NAMALWA (cell line): ENCODE measurements at regions not wholly inside any gene's neighbourhood (a gene's known extent, or its start where the extent isn't known, plus 50 kb on each side); places are given as distances from the start of the nearest gene placed in this dataset.
"Not testable (repeated sequence)": the region's sequence is repeated elsewhere in the genome, so short reads cannot be mapped to it uniquely, and the experiment has no call there.

Source experiments
- DNase-seq: peaks from one replicate; pipeline ENCODE4 v3.0.0-alpha.2; 2015; ENCODE audit warnings: low spot score

- DNase-seq, result peak; percentile 73
These were observed 124.6 kb upstream of the KCNAB1 start for GRCh38 chr3:155995525-155996370.

DNA sequence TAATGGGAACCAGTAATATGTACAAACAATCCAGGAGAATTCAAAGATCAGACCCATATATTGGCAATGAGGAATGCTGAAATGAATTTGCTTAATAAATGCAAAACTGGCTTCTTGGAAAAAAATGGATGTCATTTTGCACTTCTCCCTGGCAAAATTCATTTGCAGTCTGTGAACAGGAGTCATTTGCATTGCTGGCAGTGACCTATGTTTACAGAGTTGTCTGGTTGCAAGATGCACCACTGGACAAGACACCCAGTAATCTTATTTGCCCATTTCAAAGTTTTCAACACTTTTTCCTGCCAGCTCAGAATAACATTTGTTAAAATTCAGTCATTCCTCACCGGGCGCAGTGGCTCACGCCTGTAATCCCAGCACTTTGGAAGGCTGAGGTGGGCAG, 123.5 kb upstream of the KCNAB1 start:
- no peak for DNase-seq

- DNase-seq, result not testable (repeated sequence)
These were observed 122.2 kb upstream of the KCNAB1 start for GRCh38 chr3:155998173-155998572.

GRCh38 chr3:156005736-156006135, 114.6 kb upstream of the KCNAB1 start:
- DNase-seq, result no peak

GRCh38 chr3:156010829-156011228, 109.5 kb upstream of the KCNAB1 start:
- DNase-seq, result peak; percentile 57

- DNase-seq, result no peak
These were observed 105.9 kb upstream of the KCNAB1 start for GRCh38 chr3:156014489-156014888.

GRCh38 chr3:156016902-156017301, 103.5 kb upstream of the KCNAB1 start:
- no peak for DNase-seq

DNA sequence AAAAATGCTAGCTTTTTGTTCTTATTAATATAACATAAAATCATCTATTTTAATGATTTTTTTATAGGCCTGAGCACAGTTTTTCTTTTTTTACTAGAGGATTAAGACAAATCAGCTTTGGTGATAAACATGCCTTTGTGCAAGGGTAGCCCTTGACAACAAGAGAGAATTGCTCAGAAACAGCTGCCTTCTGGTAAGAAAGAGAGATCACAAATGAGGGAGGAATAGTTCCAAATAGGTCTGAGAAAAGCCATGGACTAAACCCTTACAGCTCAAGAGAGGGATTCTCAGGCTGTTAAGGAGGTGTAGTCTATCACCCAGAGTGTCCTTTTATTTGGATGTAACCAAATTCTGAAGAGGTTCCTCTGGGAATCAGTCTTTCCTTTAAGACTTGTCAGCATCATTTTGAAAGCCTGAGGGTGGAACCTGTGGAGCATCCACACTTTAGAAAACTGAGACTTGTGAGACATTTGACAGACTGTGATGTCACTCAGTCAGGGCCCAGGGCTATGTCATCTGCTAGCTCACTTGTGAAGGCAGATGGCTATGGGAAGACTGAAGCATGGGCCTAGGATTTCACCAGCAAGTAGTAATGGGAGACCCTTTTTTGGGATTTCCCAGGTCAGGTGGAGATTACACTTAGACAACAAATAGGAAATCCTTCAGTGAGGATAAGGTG, 102.9 kb upstream of the KCNAB1 start:
- DNase-seq, result no peak

DNA sequence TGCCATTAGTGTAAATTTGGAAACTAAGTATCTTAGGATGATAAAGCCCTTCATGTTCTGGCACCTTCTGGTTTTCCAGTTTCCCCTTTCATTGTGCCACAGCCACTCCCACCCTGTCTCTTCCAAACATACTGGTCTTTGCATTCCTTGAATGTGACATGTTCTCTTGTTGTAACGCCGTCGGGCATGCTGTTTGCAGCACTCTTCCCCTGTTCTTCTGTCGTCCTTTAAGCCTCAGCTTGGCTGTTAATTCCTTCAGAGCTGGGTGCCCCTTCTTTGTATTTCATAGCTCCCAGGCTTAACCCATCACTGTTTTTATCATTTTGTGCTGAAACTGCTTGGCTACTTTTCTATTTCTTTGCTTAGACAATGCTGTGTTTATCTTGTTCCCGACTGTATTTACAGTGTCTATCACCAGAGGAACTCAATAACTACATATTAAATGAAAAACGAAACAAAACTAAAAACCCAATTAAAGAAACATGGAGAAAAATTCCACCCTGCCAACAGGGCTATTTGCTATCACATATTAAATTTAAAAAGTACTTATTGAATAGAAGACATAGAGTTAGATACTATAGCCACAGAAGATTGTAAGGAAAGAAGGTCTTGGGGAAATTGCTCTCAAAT, 95.4 kb upstream of the KCNAB1 start:
- DNase-seq, result no peak

DNA sequence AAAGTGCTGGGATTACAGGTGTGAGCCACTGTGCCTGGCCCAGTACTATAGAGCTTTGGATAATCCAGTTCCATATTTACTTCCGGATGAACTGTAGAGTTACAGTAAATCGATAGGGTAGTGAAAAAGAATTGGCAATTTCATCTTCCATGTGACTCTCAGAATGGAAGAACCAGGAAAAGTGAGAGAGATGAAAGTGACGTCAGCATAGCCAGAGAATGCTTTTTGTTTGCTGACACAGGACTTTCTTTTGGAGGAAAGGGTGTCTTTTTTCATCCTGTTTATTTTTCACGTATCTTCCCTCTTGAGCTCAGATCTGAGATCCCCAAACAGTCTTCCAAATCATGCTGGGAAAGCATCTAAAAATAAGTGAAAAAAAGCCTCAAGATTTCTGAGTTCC, 91.2 kb upstream of the KCNAB1 start:
- no peak for DNase-seq

GRCh38 chr3:156030723-156031122, 89.7 kb upstream of the KCNAB1 start:
- no peak for DNase-seq

DNA sequence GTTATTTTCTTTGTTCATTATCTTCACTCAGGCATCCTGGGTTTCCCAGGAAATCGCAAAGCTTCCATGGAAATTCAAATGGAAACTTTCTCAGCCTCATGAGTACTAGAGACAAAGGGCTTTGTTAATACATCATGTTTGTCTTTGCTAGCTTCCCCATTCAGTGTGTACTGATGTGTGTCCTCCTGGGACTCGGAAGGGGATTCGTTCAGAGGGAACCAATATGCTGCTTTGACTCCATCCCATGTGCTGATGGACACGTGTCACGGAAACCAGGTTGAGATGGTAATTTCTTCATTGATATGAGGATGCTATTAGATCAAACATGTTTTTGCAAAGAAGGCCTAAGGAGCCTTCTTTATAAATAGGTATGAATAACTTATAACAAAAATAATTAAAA, 87.0 kb upstream of the KCNAB1 start:
- DNase-seq, result no peak

GRCh38 chr3:156035158-156035557, 85.2 kb upstream of the KCNAB1 start:
- DNase-seq, result no peak

GRCh38 chr3:156036258-156037053, 83.9 kb upstream of the KCNAB1 start:
- DNase-seq, result no peak

- DNase-seq, result no peak
These were observed 83.0 kb upstream of the KCNAB1 start for GRCh38 chr3:156037356-156037755.

GRCh38 chr3:156038869-156039268, 81.5 kb upstream of the KCNAB1 start:
- no peak for DNase-seq

GRCh38 chr3:156040041-156040440, 80.3 kb upstream of the KCNAB1 start:
- DNase-seq, result no peak

DNA sequence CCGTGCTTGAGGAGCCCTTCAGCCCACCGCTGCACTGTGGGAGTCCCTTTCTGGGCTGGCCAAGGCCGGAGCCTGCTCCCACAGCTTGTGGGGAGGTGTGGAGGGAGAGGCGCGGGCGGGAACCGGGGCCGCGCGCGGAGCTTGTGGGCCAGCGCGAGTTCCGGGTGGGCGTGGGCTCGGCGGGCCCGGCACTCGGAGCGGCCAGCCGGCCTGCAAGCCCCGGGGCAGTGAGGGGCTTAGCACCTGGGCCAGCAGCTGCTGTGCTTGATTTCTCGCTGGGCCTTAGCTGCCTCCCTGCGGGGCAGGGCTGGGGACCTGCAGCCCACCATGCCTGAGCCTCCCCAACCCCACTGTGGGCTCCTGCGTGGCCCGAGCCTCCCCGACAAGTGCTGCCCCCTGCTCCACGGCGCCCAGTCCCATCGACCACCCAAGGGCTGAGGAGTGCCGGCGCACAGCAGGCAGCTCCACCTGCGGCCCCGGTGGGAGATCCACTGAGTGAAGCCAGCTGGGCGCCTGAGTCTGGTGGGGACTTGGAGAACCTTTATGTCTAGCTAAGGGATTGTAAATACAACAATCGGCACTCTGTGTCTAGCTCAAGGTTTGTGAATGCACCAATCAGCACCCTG, 79.0 kb upstream of the KCNAB1 start:
- DNase-seq, result not testable (repeated sequence)

GRCh38 chr3:156041856-156042255, 78.5 kb upstream of the KCNAB1 start:
- not testable (repeated sequence) for DNase-seq

DNA sequence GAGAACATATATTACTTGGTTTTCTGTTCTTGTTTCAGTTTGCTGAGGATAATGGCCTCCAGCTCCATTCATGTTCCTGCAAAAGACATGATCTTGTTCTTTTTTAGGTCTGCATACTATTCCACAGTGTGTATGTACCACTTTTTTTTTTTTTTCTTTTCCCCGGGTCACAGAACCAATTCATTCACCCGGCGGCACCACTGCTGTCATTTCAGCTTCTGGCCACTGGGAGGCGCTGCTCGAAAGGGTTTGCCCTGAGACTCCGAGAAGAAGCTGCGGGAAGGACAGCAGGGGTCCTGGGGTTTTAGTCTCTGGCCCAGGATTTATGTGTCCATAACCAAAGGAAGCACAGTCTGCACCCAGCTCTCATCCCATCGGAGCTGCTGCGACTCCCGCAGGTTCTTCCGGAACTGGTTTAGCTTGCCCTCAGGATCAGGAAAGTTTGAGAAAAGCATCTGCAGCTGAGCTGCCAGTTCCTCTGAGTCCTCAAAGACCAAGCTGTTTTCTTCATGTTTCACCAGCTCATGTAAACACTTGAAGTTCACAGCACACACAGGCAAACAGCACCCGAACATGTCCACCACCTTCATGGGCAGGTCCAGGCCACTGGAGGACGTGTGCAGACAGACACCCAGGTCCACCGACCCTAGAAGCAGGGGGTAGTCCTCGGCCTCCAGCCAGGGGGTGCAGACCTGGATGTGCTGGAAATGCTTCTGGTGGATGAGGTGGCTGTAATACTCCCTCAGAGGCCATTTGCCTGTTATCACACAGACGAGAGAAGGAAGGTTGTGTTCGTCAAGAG, 76.3 kb upstream of the KCNAB1 start:
- DNase-seq, result peak; percentile 57

DNA sequence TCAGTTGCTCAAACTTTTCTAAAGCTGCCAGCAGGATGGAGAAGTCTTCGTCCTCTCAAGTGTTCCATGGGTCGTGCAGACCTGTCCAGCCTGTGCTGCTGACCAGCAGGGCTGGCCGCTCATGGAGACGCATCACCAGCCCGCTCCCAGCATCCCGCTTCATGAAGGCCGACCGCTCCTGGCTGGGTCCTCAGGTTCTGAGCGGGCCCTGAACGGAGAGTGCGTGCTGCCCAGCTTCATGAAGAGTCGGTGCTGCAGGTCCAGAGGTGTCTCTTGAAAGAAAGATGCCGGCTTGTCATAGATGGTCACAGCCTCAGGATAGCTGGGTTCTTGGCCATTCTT, 75.8 kb upstream of the KCNAB1 start:
- no peak for DNase-seq
